GM21367 (cell line): ENCODE measurements at regions not wholly inside any gene's neighbourhood (a gene's known extent, or its start where the extent isn't known, plus 50 kb on each side); places are given as distances from the start of the nearest gene placed in this dataset.
"Not testable (repeated sequence)": the region's sequence is repeated elsewhere in the genome, so short reads cannot be mapped to it uniquely, and the experiment has no call there.

ENCODE experiments used
- ATAC-seq: cut with Tn5 transposase; IDR thresholded peaks from one replicate; pipeline ENCODE4 v1.9.1; 2021; ENCODE audit not compliant: unreplicated experiment

- no peak for ATAC-seq
Observed at GRCh38 chr1:184858288-184858687, 103.6 kb upstream of the EDEM3 start.

DNA sequence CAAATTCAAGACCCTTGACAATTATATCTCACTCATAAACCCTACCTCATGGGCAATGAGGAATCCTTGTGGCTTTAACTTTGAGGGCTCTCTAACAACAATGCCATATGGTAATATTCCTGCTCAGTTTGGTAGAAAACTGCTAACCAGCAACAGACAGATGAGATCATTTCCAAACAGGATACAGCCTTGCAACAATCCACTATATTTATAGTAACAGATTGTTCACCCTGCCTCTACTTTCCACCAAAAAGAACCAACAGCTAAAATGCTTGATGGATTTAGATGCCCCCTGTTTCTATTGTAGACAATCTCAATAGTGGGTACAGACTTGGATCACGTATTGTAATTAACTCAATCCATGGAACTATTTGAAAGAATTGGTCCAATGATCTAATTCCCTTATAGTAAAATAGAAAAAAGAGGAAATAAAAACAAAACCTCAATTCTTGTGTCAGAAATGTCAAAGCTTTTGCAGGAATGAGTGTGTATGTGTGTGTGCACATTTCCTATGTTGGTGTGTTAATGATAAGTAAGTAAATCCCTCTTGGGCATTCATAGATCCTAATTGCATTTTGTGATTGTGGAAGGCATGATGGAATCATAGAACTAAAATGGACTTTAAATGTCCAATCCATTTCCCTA lies 100.0 kb upstream of the EDEM3 start:
- ATAC-seq, result no peak

- ATAC-seq, result no peak
Observed at GRCh38 chr1:184854036-184854435, 99.4 kb upstream of the EDEM3 start.

GRCh38 chr1:184851822-184852746 lies 97.4 kb upstream of the EDEM3 start:
- ATAC-seq, result no peak

GRCh38 chr1:184843732-184844495 lies 89.3 kb upstream of the EDEM3 start:
- ATAC-seq, result peak; percentile 95

- ATAC-seq, result no peak
Observed at GRCh38 chr1:184840596-184840995, 85.9 kb upstream of the EDEM3 start.

DNA sequence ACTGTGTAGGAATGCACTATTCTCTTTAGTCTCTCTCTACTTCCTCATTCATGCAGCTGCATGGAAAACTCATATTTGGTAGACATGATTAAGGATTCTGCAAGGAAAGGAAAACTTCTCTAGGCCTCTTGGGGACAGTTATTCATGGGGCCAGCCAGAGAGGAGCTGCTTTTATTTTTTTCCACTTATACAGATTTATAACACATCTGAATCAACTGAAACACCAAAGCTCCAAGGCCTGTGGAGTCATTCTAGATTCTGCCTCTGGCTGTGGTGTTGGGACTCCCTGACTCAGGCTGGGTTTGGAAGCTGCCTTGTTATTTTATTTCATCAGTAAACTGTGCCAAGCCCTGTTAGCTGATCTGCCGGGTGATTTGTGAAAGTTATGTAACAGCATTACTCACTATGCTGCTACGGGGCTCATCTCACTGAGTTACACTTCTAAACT lies 83.9 kb upstream of the EDEM3 start:
- no peak for ATAC-seq

DNA sequence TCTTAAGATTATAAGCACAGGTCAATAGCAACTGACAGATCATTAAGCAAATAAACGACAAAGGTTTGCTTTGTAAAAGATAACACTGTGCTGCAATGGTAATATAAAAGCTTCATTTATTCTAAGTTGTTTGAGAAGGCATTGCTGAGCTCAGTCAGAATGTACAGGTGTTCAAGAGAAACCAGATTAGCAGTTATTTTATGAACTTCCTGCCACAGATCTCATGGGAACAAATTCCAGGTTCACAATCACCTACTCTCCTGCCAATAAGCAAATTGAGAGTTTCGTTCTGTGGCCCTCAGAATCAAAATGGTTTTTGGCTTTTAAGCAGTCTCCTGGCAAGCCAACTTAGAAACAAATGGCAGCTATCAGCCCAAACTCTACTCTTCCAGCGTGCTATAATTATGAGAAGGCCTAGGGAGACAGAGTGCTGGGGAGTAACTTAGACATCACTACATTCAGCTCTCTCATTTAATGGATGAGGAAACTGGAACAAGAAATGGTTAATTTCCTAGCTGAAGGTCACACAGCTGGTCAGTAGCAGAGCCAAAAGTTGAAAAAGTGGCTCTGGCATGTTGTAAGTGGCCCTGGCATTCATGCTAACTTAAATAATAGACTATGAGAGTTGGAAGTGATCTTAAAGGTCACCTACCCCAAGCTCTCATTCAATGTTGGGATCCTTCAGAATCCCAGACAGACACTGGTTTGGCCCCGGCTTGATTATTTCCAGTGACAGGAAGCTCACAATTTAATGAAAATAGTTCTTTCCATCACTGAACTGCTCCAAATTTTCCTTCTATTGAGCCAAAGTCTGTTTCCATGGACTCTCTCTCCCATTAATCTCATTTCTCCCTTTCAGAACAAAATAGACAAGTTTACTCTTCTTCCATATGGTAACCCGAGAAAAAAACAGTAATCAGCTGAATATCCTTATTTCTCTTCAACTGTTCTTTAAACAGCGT lies 82.6 kb upstream of the EDEM3 start:
- no peak for ATAC-seq

GRCh38 chr1:184836141-184836540 lies 81.5 kb upstream of the EDEM3 start:
- ATAC-seq, result no peak

DNA sequence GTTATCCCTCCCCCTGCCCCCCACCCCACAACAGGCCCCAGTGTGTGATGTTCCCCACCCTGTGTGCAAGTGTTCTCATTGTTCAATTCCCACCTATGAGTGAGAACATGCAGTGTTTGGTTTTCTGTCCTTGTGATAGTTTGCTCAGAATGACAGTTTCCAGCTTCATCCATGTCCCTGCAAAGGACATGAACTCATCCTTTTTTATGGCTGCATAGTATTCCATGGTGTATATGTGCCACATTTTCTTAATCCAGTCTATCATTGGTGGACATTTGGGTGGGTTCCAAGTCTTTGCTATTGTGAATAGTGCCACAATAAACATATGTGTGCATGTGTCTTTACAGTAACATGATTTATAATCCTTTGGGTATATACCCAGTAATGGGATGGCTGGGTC lies 79.3 kb upstream of the EDEM3 start:
- not testable (repeated sequence) for ATAC-seq

DNA sequence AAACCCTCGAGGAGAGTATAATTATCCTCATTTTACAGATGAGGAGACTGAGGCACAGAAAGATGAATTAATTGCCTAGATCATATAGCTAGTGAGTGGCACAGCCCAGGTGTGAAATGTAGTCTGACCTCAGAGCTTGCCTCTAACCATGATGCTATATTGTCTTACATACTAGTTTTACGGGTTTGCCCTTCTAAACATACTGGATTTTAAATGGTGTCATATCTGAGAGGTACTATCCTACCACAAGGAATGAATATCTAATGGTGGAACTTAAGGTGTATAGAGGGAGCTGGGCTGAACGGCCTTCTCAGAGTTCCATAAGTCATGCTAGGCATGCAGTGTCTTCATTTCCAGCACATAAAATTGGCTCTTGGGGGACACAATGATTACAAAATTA lies 77.9 kb upstream of the EDEM3 start:
- no peak for ATAC-seq

GRCh38 chr1:184829496-184829895 lies 74.8 kb upstream of the EDEM3 start:
- not testable (repeated sequence) for ATAC-seq

- ATAC-seq, result no peak
Observed at GRCh38 chr1:184828369-184828717, 73.7 kb upstream of the EDEM3 start.

DNA sequence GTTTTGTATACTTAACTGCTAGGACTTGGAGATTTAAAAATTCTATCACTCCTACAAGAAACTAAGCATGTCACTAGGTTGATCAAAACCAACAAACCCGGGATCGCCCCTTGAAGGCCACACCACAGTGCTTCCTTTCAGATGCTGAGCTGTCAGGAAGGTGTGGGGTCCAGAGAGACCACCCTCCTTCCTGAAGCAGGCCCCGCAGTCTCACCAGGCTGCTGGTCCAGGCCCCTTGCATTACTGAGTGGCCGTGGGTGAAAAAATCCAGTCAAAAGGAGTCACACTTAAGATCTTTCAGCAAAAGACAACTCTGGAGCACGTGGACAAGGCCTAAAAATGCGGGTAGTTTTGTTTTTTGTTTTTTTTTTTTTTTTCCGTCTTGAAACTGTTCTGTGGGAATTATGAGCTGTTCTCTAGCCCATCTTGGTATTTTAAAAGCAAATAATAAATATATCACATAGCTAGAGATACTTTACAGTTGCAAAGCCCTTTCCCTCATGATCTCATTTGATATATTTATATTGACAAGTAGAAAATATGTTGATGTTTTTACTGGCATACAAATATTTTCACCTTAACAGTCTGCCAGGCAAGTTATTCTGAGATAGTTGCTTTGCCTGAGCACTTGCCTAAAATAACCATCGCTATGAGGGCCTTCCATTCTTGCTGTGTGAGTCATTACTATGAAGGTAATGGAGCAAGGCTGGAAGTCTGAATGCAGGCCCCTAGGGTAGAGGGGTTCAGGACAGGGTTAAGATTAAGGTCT lies 73.1 kb upstream of the EDEM3 start:
- no peak for ATAC-seq

DNA sequence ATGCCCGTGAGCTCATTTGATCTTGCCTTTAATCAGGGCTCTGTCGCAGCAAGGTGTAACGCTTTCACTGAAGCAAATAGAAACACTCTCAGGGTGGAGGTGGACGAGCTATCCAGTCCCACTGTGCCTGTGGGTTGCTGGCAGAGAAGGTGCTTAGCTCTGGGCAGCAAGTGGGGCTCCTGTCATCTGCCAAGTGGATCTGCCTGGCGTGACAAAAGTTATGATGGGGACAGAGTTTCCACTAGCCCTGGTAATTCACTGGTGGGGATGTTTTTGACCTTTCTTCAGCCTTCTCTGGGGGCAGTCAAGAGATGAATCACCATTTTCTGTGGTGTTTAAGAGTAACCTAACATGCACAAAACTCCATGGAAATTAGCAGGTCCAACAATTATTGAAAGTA lies 71.3 kb upstream of the EDEM3 start:
- no peak for ATAC-seq

DNA sequence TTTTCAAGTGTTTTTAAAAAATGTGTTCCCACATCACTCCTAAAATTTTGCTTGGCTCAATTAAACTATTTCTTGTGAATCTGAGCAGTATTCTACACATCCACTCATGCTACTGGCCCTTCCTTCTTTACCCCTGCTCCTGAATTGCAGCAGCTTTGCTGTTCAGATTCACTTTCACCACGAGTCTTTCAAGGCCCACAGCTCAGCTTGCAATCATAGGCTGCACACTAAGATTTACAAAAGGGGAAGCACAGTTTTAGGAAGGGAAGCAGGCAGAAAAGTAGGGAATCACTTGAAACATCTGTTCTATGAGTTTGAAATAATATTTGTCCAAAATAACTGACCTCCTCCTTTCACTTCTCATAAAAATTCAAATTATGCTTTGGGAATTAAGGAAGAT lies 70.9 kb upstream of the EDEM3 start:
- ATAC-seq, result no peak

GRCh38 chr1:184824691-184825323 lies 70.1 kb upstream of the EDEM3 start:
- no peak for ATAC-seq

DNA sequence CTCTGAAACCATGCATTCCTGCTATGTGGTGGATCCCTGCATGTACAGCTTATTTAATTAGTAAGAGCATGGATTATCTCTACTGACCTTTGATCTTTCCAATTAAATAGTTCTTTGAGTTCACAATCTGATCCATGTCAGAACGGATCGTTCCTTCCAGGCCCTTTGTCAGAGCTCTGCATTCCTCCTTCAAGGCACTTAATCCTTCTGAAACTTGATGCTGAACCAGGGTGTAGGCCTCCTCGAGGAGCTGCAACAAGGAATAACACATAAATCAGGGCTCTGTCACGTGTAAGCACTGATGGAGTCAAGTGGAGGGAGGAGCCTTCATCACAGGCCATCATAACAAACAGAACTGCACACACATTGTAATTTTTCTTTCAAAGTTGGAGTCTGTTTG lies 68.4 kb upstream of the EDEM3 start:
- no peak for ATAC-seq

- ATAC-seq, result no peak
Observed at GRCh38 chr1:184822267-184822666, 67.6 kb upstream of the EDEM3 start.
